GM12891 (cell line): ENCODE measurements at regions not wholly inside any gene's neighbourhood (a gene's known extent, or its start where the extent isn't known, plus 50 kb on each side); places are given as distances from the start of the nearest gene placed in this dataset.

Source experiments
- POLR2A ChIP-seq: IDR thresholded peaks from 2 replicates; pipeline ENCODE4 v1.6.1; 2011; ENCODE audit warnings: low read depth, low read length, control low read depth
- POLR2AphosphoS5 ChIP-seq: IDR thresholded peaks from 2 replicates; pipeline ENCODE4 v1.6.1; 2011; ENCODE audit warnings: low read depth, low read length, control low read depth
- POU2F2 ChIP-seq: IDR thresholded peaks from 2 replicates; pipeline ENCODE4 v1.6.1; 2011; ENCODE audit warnings: low read depth, mild to moderate bottlenecking, control low read depth, low read length, moderate library complexity
- SPI1 ChIP-seq: IDR thresholded peaks from 2 replicates; pipeline ENCODE4 v1.6.1; 2011; ENCODE audit warnings: low read depth, low read length, control low read depth
- TAF1 ChIP-seq: IDR thresholded peaks from 2 replicates; pipeline ENCODE4 v1.6.1; 2011; ENCODE audit warnings: low read depth, low read length, control low read depth

DNA sequence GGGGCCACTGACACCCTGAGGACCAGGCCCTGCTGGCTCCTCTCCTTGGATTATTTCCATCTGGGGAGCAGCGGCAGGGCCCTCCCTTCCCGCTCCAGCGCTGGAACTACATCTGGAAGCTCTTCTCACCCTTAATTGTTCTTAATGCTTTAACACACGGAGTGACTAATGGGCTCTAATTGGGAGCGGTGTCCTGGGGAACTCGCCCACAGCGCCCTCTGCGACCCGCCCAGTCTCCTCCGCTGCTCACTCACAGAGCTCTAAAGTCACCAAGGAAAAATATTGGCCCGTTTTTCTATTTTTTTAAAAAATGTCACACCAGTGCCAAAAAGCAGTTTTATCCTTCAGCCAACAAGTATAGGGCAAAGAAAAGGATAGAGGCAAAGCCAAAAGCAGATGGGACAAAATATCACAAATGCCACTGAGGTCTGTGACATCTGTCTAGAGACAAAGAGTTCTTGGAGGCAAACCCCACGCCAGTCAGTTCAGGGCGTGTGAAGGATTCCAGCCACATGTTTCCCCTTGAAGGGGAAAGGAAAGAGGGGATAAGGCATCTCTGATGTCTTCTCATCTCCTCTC lies 134.7 kb downstream of the RBFOX3 start:
- TF ChIP-seq POLR2AphosphoS5, result no peak
- no peak for TF ChIP-seq POLR2A
- TF ChIP-seq TAF1, result no peak
- no peak for TF ChIP-seq SPI1
- TF ChIP-seq POU2F2, result no peak
